GM21515 (cell line): ENCODE measurements at regions not wholly inside any gene's neighbourhood (a gene's known extent, or its start where the extent isn't known, plus 50 kb on each side); places are given as distances from the start of the nearest gene placed in this dataset.

Experiments
- ATAC-seq: cut with Tn5 transposase; IDR thresholded peaks from one replicate; pipeline ENCODE4 v1.9.1; 2021; ENCODE audit not compliant: unreplicated experiment

DNA sequence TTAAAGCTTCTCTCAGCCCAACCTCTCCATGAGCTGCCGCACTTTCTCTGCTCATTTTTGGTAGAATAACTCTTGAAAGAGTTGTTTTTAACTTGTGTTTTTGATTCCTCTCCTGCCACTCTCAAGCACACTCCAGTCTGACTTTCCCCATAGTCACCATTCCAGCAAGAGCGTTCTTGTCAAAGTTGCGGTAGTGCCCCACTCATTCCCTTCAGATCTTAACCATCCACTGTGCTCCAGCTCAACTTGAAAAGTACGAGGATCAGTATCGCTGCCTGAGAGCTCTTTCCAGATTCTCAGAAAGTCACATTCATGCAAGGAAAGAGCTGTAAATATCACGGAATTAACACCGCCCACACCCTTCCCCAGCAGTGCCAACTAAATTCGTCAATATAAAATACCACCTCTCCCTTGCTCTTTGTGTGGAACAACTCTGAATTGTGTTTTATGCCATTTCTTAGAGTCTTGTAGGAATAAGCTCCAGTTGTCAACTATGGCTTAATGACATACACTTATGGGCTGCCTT, 59.7 kb upstream of the IL15 start:
- no peak for ATAC-seq

DNA sequence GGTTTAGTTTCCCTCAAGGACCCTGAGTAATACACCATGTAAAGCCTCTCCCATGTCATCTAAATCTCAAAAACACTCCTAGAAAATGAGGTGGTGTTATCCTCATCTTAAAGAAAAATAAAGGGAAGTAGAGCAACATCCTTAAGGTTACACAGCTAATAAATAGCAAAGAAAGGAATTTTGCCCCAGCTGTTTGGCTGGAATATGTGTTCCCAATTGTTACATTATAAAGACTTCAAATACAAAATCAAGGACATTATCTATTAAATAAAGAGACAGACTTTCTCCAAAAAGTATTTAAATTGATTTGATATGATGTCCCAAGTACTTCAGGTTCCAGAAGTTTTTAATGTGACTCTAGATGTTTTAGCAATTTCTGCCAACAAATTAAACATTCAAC, 57.9 kb upstream of the IL15 start:
- ATAC-seq: no peak

DNA sequence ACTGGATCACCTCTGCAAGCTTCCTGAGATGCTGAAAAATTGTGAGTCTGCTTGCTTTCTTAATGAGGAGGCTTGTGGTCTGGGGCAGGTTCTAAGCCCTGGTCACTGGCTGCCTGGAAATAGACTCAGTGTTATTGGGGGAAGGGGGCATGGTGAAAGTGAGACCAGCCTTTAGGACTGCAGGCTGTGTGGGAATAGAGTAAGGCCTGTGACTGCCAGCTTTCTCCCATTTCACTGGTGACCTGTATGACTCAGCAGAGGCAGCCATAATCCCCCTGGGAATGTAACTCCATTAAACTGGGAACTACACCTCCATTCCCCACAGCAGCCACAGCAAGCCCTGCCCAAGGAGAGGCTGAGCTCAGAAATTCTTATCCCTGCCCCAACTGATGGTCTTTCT, 55.9 kb upstream of the IL15 start:
- ATAC-seq: no peak
